GM23338 (cell line): ENCODE measurements at regions not wholly inside any gene's neighbourhood (a gene's known extent, or its start where the extent isn't known, plus 50 kb on each side); places are given as distances from the start of the nearest gene placed in this dataset.

Source experiments
- JUNB ChIP-seq: IDR thresholded peaks from one replicate; pipeline ENCODE4 v1.6.1; 2016; ENCODE audit warnings: antibody characterized with exemption; ENCODE audit not compliant: unreplicated experiment
- ZNF114 ChIP-seq: fragments of 250-450 bp; sonication (Bioruptor Pico); IDR thresholded peaks from 2 replicates; pipeline ENCODE4 v1.5.0; 2020; ENCODE audit warnings: mild to moderate bottlenecking, moderate library complexity
- ZNF331 ChIP-seq: fragments of 250-450 bp; sonication (Bioruptor Pico); IDR thresholded peaks from 2 replicates; pipeline ENCODE4 v1.5.0; 2020; ENCODE audit warnings: low read depth, mild to moderate bottlenecking, moderate library complexity
- TF ChIP-seq, protein P1 (sequence below): fragments of 250-450 bp; sonication (Bioruptor Pico); IDR thresholded peaks from 2 replicates; pipeline ENCODE4 v1.5.0; 2020; ENCODE audit warnings: mild to moderate bottlenecking, moderate library complexity
- TF ChIP-seq, protein P2 (sequence below): IDR thresholded peaks from one replicate; pipeline ENCODE4 v1.6.1; 2018; ENCODE audit warnings: antibody characterized with exemption; ENCODE audit not compliant: unreplicated experiment
- TF ChIP-seq, protein P3 (sequence below), 2 experiments: fragments of 200-600 bp in 1 of 2; sonication (generic) in 1 of 2; conservative IDR thresholded peaks; 2 replicates each; pipeline versions ENCODE4 v1.5.1 to v1.6.1; 2016 to 2017; ENCODE audit warnings: antibody characterized with exemption in 2 of 2, low read depth in 2 of 2, mild to moderate bottlenecking in 2 of 2, moderate library complexity in 1 of 2

DNA sequence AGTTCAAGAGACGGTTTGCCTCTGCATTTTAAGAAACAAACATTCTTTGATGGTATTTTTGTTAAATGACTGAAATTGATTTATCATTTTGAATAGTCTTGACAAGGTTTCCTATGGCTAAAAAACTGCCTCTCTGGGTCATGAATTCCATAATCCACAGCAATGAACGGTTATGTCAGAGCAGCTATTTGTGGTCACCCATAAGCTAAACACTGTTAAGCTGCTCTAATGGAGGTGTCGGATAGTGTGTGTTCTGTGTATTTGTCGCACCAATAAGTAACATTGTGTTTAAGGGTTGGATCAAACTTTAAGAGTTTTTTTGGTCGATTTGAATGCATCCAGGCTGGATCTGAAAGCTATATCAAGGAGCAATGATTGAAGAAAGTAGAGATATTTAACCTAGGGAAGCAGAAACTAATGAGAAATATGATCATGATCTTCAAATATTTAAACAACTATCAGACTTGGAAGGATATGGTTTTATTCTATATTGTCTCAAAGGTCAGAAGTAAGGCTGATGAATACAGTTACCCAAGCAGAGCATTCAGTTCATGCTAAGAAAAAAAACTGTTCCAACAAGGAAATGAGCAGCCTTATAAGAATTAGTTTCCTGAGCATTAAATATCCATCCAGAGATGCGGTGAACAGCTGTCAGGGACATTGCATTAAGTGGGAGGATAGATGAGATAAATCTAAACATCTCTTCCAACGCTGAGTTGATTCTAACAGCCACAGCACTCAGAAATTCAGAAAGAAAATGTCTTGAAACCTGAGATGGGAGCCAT lies 232.3 kb upstream of the RPS6KA3 start (continued):
- TF ChIP-seq, protein P1, sequence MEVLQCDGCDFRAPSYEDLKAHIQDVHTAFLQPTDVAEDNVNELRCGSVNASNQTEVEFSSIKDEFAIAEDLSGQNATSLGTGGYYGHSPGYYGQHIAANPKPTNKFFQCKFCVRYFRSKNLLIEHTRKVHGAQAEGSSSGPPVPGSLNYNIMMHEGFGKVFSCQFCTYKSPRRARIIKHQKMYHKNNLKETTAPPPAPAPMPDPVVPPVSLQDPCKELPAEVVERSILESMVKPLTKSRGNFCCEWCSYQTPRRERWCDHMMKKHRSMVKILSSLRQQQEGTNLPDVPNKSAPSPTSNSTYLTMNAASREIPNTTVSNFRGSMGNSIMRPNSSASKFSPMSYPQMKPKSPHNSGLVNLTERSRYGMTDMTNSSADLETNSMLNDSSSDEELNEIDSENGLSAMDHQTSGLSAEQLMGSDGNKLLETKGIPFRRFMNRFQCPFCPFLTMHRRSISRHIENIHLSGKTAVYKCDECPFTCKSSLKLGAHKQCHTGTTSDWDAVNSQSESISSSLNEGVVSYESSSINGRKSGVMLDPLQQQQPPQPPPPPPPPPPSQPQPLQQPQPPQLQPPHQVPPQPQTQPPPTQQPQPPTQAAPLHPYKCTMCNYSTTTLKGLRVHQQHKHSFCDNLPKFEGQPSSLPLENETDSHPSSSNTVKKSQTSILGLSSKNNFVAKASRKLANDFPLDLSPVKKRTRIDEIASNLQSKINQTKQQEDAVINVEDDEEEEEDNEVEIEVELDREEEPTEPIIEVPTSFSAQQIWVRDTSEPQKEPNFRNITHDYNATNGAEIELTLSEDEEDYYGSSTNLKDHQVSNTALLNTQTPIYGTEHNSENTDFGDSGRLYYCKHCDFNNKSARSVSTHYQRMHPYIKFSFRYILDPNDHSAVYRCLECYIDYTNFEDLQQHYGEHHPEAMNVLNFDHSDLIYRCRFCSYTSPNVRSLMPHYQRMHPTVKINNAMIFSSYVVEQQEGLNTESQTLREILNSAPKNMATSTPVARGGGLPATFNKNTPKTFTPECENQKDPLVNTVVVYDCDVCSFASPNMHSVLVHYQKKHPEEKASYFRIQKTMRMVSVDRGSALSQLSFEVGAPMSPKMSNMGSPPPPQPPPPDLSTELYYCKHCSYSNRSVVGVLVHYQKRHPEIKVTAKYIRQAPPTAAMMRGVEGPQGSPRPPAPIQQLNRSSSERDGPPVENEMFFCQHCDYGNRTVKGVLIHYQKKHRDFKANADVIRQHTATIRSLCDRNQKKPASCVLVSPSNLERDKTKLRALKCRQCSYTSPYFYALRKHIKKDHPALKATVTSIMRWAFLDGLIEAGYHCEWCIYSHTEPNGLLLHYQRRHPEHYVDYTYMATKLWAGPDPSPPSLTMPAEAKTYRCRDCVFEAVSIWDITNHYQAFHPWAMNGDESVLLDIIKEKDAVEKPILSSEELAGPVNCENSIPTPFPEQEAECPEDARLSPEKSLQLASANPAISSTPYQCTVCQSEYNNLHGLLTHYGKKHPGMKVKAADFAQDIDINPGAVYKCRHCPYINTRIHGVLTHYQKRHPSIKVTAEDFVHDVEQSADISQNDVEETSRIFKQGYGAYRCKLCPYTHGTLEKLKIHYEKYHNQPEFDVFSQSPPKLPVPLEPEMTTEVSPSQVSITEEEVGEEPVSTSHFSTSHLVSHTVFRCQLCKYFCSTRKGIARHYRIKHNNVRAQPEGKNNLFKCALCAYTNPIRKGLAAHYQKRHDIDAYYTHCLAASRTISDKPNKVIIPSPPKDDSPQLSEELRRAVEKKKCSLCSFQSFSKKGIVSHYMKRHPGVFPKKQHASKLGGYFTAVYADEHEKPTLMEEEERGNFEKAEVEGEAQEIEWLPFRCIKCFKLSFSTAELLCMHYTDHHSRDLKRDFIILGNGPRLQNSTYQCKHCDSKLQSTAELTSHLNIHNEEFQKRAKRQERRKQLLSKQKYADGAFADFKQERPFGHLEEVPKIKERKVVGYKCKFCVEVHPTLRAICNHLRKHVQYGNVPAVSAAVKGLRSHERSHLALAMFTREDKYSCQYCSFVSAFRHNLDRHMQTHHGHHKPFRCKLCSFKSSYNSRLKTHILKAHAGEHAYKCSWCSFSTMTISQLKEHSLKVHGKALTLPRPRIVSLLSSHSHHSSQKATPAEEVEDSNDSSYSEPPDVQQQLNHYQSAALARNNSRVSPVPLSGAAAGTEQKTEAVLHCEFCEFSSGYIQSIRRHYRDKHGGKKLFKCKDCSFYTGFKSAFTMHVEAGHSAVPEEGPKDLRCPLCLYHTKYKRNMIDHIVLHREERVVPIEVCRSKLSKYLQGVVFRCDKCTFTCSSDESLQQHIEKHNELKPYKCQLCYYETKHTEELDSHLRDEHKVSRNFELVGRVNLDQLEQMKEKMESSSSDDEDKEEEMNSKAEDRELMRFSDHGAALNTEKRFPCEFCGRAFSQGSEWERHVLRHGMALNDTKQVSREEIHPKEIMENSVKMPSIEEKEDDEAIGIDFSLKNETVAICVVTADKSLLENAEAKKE (CRISPR knock-in tag), result no peak
- TF ChIP-seq, protein P2, sequence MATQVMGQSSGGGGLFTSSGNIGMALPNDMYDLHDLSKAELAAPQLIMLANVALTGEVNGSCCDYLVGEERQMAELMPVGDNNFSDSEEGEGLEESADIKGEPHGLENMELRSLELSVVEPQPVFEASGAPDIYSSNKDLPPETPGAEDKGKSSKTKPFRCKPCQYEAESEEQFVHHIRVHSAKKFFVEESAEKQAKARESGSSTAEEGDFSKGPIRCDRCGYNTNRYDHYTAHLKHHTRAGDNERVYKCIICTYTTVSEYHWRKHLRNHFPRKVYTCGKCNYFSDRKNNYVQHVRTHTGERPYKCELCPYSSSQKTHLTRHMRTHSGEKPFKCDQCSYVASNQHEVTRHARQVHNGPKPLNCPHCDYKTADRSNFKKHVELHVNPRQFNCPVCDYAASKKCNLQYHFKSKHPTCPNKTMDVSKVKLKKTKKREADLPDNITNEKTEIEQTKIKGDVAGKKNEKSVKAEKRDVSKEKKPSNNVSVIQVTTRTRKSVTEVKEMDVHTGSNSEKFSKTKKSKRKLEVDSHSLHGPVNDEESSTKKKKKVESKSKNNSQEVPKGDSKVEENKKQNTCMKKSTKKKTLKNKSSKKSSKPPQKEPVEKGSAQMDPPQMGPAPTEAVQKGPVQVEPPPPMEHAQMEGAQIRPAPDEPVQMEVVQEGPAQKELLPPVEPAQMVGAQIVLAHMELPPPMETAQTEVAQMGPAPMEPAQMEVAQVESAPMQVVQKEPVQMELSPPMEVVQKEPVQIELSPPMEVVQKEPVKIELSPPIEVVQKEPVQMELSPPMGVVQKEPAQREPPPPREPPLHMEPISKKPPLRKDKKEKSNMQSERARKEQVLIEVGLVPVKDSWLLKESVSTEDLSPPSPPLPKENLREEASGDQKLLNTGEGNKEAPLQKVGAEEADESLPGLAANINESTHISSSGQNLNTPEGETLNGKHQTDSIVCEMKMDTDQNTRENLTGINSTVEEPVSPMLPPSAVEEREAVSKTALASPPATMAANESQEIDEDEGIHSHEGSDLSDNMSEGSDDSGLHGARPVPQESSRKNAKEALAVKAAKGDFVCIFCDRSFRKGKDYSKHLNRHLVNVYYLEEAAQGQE, result no peak
- TF ChIP-seq, protein P3, sequence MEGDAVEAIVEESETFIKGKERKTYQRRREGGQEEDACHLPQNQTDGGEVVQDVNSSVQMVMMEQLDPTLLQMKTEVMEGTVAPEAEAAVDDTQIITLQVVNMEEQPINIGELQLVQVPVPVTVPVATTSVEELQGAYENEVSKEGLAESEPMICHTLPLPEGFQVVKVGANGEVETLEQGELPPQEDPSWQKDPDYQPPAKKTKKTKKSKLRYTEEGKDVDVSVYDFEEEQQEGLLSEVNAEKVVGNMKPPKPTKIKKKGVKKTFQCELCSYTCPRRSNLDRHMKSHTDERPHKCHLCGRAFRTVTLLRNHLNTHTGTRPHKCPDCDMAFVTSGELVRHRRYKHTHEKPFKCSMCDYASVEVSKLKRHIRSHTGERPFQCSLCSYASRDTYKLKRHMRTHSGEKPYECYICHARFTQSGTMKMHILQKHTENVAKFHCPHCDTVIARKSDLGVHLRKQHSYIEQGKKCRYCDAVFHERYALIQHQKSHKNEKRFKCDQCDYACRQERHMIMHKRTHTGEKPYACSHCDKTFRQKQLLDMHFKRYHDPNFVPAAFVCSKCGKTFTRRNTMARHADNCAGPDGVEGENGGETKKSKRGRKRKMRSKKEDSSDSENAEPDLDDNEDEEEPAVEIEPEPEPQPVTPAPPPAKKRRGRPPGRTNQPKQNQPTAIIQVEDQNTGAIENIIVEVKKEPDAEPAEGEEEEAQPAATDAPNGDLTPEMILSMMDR (conservative IDR thresholded peaks at IDR 0.05; ENCODE audit: low read depth in 2 of 2), result no peak
- no peak for TF ChIP-seq ZNF331 (CRISPR knock-in tag)
- TF ChIP-seq ZNF114 (CRISPR knock-in tag), result no peak
- no peak for TF ChIP-seq JUNB
